ENCODE measurements at regions not wholly inside any gene's neighbourhood (a gene's known extent, or its start where the extent isn't known, plus 50 kb on each side); places are given as distances from the start of the nearest gene placed in this dataset.

DNA sequence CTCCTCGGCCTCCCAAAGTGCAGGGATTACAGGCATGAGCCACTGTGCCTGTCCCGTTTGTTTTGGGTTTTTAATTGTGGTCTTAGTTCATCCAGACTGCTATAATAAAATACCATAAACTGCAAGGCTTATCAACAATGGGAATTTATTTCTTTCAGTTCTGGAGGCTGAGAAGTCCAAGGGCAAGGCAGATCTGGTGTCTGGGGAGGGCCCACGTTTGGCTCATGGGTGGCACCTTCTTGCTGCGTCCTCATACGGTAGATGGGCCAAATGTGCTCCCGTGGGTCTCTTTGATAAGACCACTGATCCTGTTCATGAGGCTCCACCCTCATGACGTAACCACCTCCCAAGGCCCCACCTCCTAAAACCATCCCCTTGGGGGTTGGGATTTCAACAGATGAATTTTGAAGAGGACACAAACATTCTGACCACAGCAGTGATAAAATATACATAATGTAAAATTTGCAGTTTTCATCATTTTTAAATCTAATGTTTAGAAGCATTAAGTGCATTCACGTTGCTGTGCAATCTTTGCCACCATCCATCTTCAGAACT is 133.4 kb upstream of the ERRFI1 start:
- no peak overlapping the region for H3K4me3 Mint-ChIP-seq
- no peaks in the 10 kb centered on the region for H3K36me3 Mint-ChIP-seq (ENCODE audit: low read depth)
- no peak for DNase-seq
- TF ChIP-seq, protein P1, sequence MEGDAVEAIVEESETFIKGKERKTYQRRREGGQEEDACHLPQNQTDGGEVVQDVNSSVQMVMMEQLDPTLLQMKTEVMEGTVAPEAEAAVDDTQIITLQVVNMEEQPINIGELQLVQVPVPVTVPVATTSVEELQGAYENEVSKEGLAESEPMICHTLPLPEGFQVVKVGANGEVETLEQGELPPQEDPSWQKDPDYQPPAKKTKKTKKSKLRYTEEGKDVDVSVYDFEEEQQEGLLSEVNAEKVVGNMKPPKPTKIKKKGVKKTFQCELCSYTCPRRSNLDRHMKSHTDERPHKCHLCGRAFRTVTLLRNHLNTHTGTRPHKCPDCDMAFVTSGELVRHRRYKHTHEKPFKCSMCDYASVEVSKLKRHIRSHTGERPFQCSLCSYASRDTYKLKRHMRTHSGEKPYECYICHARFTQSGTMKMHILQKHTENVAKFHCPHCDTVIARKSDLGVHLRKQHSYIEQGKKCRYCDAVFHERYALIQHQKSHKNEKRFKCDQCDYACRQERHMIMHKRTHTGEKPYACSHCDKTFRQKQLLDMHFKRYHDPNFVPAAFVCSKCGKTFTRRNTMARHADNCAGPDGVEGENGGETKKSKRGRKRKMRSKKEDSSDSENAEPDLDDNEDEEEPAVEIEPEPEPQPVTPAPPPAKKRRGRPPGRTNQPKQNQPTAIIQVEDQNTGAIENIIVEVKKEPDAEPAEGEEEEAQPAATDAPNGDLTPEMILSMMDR (IDR thresholded peaks at IDR 0.05), result no peak
- no peak overlapping the region for H3K27ac Mint-ChIP-seq
- peaks cover 16% of the 10 kb centered on the region for H3K4me1 Mint-ChIP-seq
- H3K9me3 Mint-ChIP-seq, result peaks cover 21% of the 10 kb centered on the region
- peaks cover 12% of the 10 kb centered on the region for H3K27me3 Mint-ChIP-seq (ENCODE audit: low read depth, poor library complexity)

DNA sequence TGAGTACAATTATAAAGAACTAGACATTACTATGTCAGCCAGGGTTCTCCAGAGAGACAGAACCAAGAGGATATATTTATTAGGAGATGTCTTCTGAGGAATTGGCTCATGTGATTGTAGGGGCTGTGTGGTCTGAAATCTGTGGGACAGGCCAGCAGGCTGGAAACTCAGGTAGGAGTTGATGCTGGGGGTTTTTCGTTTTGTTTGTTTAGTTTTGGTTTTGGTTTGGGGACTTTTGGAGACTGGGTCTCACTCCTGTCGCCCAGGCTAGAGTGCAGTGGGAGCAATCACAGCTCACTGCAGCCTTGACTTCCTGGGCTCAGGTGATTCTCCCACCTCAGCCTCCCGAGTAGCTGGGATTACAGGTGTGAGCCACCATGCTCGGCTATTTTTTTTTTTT is 132.9 kb upstream of the ERRFI1 start:
- Mint-ChIP-seq H3K27ac (no peak overlapping the region), H3K4me3 (no peak overlapping the region), H3K36me3 (ENCODE audit: low read depth) (no peaks in the 10 kb centered on the region), H3K9me3 (peaks cover 25% of the 10 kb centered on the region), H3K27me3 (ENCODE audit: low read depth, poor library complexity) (peaks cover 12% of the 10 kb centered on the region), H3K4me1 (peaks cover 22% of the 10 kb centered on the region)
- DNase-seq, result no peak
- TF ChIP-seq, protein P1 (IDR thresholded peaks at IDR 0.05), result no peak

DNA sequence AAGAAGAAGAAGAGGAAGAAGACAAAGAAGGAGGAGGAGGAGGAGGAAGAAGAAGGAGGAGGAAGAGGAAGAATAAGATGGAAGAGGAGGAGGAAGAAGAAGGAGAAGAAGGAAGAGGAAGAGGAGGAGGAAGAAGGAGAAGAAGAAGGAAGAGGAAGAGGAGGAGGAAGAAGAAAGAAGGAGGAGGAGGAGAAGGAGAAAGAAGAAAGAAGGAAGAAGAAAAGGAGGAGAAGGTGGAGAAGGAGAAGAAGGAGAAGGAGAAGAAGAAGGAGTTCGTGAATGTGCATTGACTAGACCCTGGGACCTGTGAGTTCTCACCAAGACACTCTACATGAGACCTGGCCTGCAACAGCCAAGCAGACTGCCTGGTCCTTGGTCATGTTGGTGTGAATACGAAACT is 131.7 kb upstream of the ERRFI1 start:
- Mint-ChIP-seq H3K36me3 (ENCODE audit: low read depth) (no peaks in the 10 kb centered on the region), H3K4me1 (peaks cover 22% of the 10 kb centered on the region), H3K4me3 (no peak overlapping the region), H3K27me3 (ENCODE audit: low read depth, poor library complexity) (peaks cover 8% of the 10 kb centered on the region), H3K9me3 (peaks cover 35% of the 10 kb centered on the region), H3K27ac (no peak overlapping the region)
- no peak for DNase-seq
- TF ChIP-seq, protein P1 (IDR thresholded peaks at IDR 0.05), result no peak

- Mint-ChIP-seq H3K4me1 (peaks cover 37% of the 10 kb centered on the region), H3K27ac (no peak overlapping the region), H3K4me3 (no peak overlapping the region), H3K9me3 (peaks cover 30% of the 10 kb centered on the region), H3K27me3 (ENCODE audit: low read depth, poor library complexity) (peaks cover 6% of the 10 kb centered on the region), H3K36me3 (ENCODE audit: low read depth) (no peaks in the 10 kb centered on the region)
- TF ChIP-seq, protein P1 (IDR thresholded peaks at IDR 0.05), result no peak
- no peak for DNase-seq
Observed at GRCh38 chr1:8155528-8156186, 129.5 kb upstream of the ERRFI1 start.

- Mint-ChIP-seq H3K36me3 (ENCODE audit: low read depth) (no peaks in the 10 kb centered on the region), H3K27me3 (ENCODE audit: low read depth, poor library complexity) (peaks cover 9% of the 10 kb centered on the region), H3K4me1 (peaks cover 40% of the 10 kb centered on the region), H3K27ac (peak overlapping the region; percentile 92), H3K9me3 (peaks cover 29% of the 10 kb centered on the region), H3K4me3 (no peak overlapping the region)
- peak; percentile 65 for DNase-seq
- TF ChIP-seq, protein P1 (IDR thresholded peaks at IDR 0.05), result no peak
Observed at GRCh38 chr1:8154621-8155052, 128.5 kb upstream of the ERRFI1 start.

DNA sequence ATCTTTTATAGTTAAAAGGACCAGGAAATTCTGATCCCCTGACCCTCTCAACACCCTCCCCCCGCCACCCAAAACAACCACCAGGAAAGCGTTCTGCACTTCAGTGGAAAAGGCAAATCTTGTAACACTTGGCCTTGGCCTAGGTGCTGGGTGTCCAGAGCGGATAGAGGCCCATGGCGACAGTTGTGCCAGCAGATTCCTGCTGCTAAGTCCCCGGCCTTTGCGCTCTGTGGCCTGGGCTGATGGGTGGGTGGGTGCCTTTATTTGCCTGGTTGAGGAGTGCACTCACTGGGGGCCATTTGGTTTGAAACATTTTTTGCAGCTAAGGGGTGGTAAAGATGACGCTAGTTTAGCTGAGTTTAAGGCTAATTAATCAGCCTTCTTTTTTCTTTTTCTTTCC is 127.9 kb upstream of the ERRFI1 start:
- no peak overlapping the region for H3K4me3 Mint-ChIP-seq
- TF ChIP-seq, protein P1 (IDR thresholded peaks at IDR 0.05), result no peak
- H3K27me3 Mint-ChIP-seq (ENCODE audit: low read depth, poor library complexity), result peaks cover 9% of the 10 kb centered on the region
- DNase-seq, result no peak
- H3K9me3 Mint-ChIP-seq, result peaks cover 29% of the 10 kb centered on the region
- peaks cover 40% of the 10 kb centered on the region for H3K4me1 Mint-ChIP-seq
- peak overlapping the region; percentile 66 for H3K27ac Mint-ChIP-seq
- H3K36me3 Mint-ChIP-seq (ENCODE audit: low read depth), result no peaks in the 10 kb centered on the region
